Right lung (tissue), 2 donors: ENCODE measurements at regions not wholly inside any gene's neighbourhood (a gene's known extent, or its start where the extent isn't known, plus 50 kb on each side); places are given as distances from the start of the nearest gene placed in this dataset.

ENCODE experiments used
- DNase-seq, 2 donors: peaks; one replicate each; pipeline ENCODE4 v3.0.0-alpha.2; 2013

DNA sequence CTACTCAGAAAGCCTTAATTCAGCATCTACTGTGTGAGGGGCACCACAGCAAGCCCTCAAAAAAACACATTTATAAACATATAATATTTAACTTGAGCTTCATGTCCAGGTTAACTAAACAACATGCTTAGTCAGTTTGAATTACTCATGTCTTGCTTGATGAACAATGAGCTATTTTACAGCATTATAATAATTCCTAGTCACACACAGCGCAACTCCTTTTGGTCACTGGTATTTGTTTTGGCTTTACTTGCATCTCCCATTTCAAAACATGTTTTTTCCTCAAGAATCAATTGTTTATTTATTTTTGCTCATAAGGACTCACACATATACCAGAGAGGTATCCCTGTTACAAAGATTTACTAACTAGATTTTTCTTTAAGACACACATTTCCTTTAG is 616.7 kb upstream of the DAB2 start:
- no peak for DNase-seq

DNA sequence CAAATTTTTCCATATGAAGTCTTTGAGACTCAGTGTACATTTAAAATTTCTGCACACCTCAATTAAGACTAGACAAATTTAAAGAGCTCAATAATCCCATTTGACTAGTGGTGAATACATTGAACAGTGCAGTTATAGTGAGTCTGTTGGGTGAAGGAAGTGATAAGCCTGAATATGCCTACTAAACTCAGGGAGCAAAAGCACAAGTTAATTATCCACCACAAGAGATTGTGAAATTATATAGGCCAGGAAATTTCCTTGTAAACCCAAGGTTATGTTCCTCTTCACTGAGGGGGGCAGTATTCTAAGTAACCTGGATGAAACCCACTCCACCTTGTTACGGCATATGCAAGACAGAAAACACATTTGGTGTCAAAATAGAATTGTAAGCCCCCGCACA is 612.9 kb upstream of the DAB2 start:
- DNase-seq = no peak

DNA sequence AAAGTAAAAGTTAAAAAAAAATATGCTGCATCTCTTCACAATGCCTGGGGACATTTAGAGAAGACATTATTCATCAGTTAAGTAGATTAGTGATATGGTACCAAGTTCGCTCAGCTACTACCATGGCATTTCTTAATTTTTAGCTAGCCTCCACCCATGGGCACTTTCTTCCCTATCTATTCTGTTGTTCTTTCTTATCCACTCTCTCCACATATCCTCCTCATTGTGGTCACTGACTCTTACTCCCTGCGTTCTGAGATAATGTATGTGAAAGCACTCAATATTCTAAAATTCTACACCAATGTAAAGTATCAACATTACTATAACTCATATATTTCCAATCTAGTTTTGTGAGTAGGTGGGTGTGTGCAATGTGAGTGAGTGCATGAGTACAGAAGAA is 609.7 kb upstream of the DAB2 start:
- DNase-seq = no peak

DNA sequence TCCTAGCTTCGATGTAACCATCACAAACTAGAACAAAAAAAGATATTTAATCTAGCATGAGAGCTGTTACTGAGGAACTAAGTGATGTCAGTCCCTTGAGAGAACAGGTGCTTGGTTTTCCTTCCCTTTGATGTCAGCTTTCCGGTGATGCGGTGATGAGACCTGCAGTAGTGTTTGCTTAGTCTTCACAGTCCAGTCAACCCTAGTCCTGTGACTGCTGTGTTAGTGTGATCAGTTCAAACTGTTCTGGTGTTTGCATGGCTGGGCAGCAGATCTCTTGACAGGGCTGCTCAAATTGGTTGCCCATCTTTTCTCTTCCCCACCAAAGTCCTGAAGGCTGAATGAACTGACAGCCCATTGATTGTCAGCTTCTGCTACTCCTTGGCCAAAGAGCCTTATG is 608.6 kb upstream of the DAB2 start:
- no peak for DNase-seq

DNA sequence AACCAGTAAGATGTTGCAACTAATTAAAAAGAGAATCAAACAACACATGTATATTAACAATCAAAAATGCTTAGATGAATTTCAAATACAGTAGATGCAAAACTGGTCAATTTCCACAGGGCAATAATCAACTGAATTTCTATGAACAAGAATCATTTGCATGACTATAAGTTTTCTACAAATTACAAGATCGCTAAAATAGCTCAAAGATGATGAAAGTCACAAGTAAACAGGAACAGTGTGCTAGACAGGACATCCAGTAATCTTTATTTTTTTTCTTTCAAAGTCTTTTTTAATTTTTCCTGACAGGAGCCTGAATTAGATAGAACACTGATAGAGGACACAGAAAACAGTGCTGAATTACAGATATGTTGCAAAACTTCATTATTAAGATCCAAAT is 608.2 kb upstream of the DAB2 start:
- no peak for DNase-seq

DNA sequence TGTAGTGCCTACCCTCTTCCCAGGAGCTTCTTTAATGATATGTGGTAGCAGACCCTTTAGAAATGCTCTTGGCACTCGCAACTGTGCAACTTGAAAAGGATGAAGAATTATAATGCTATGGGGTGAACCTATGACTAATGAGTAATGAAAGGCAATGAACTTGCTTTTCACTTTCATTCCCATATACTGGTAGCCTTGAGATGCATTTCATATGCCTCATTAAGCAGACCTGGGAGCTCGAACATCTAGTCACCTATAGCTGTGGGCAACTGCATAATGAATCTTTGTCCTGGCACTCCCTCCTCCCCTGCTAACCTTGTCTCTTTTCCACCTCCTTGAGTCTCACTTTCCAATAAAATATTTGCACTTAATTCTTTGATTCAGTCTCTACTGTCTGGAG is 605.9 kb upstream of the DAB2 start:
- DNase-seq = no peak

DNA sequence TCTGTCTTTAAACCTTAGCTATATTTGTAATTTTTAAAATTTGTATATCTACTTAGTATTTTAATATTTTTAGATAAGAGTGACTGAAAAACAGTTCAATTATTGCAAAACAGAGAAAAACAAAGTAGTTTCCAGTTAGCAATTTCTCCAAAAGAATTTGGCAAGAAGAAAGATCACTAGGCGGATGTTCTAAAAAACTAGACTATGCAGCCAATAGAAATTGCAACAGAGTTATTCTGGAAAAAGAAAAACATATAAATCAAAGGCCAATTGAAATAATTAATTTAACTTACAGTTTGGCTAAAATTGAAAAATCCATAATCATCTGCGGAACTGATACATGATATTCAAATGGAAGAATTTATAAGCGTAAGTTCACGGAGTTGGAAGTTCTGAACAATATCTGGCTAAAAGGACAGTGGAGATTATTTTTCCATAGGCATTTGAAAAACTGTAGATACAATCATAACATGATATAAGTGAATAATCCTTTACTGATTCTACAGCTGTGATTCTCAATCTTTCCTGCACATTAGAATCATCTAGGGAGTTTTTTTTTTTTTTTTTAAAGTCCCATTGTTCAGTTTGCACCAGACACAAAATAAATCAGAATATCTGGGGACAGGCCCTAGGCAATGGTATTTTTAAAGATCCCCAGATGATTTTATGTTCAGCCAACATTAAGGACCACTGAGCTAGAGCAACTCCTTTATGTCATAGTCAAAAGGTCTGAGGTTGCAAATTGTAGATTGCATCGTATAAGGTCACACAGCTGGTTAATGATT is 605.1 kb upstream of the DAB2 start:
- peak; percentile 29 to 37 for DNase-seq

DNA sequence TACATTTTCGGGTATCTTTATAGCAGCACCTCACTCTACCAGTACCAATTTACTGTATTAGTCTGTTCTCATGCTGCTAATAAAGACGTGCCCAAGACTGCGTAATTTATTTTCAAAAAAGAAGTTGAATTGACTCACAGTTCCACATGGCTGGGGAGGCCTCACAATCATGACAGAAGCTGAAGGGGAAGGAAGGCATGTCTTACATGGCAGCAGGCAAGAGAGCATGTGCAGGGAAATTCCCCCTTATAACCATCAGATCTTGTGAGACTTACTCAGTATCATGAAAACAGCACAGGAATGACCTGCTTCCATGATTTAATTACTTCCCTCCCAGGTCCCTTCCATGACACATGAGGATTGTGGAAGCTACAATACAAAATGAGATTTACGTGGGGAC is 602.6 kb upstream of the DAB2 start:
- DNase-seq = no peak

DNA sequence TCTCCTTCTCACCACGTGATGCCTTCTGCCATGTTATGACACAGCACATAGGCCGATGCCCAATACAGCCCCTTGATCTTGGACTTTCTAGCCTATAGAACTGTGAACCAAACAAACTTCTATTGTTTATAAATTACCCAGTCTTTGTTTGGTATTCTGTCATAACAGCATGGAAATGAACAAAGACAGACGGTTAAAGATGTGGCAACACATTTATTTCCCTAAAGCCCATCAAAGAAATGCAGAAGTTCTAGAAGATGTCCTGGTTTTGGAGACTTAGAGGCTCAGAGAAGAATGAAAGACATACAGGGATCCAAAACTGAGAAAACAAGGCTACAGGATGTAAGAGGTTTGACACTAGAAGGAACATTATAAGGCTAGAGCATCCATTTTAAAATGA is 600.8 kb upstream of the DAB2 start:
- no peak for DNase-seq

DNA sequence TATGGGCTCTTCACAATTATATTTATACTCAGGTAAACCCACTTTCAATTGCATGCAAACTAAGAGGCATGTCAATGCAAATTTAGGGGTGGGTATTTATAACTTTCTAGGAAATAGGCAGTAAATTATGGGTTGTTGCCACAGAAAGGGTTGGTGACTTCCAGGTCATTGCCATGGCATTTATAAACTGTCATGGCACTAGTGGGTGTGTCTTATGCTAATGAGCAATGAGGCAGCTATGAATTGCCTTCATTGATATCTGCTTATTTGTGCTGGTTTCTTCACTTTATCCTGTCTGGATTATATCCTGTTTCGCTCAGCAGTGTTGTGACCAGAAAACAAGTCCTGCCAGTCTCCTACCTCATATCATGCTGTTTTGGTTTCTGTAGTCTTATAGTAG is 597.3 kb upstream of the DAB2 start:
- DNase-seq = no peak

DNA sequence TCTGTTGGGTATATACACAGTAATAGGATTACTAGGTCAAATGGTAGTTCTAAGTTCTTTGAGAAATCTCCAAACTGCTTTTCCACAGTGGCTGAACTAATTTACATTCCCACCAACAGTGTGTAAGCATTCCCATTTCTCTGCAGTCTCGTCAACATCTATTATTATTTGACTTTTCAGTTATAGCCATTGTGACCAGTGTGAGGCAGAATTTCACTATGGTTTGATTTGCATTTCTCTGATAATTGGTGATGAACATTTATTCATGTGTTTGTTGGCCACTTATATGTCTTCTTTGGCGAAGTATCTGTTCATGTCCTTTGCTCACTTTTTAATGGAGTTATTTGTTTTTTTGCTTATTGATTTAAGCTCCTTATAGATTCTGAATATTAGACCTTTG is 596.2 kb upstream of the DAB2 start:
- no peak for DNase-seq

DNA sequence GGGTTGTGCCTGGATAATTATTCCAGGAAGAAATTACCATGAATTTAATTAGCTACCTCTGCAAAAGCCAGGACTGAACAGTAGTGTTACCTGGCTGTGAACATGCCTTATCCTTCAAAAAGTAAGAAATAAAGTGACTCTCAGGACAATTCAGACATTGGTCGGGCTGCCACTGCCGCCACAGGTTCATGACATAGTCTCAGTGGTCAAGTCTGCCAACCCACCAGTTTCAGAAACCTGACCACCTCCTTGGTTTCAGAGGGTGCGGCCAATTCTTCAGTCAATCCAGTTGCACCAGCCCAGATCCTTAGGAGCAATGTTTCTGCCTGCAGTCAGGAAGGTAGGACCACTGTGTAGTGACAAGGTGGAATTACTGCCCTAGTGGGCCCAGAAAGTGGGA is 593.1 kb upstream of the DAB2 start:
- no peak for DNase-seq

DNA sequence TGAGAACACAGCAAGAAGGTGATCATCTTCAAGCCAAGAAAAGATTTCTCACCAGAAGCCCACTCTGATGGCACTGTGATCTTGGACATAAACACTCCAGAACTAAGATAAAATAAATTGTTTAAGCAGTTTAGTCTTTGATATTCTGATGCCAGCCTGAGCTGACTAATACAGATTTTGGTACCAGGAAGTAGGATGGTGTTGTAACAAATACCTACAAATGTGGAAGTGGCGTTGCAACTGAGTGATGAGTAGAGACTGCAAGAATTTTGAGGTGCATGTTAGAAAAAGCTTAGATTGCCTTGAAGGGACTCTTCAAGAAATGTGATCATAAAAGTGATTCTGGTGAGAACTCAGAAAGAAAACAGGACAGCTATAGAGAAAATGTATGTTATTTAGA is 592.4 kb upstream of the DAB2 start:
- DNase-seq = no peak

DNA sequence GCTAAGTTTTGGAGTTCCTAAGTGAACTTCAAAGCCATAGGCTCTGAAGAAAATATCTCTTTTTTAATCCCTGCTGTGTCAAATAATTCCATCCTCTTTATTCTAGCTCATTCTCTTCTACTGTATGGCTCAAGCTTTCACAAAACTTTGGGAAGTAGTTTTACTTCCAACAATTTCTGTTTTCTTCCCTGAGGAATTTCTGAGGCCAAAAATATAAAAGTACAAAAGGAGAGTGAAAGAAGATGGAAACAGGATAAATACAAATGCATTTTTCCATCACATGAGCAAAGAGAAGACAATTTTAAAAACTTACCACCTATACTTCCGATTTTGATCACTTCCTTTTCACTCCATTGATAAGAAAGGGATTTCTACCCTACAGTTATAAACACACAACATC is 585.7 kb upstream of the DAB2 start:
- DNase-seq = no peak

DNA sequence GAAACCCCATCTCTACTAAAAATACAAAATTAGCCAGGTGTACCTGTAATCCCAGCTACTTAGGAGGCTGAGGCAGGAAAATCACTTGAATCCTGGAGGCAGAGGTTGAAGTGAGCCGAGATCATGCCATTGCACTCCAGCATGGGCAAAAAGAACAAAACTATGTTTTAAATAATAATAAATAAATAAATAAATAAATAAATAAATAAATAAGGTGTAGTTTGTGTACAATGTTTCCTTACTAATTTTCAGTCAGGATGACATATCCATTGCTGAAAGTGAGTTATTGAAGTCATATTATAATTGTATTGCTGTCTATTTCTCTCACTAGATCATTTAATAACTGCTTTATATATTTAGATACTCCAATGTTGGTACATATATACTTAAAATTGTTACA is 581.5 kb upstream of the DAB2 start:
- no peak for DNase-seq

DNA sequence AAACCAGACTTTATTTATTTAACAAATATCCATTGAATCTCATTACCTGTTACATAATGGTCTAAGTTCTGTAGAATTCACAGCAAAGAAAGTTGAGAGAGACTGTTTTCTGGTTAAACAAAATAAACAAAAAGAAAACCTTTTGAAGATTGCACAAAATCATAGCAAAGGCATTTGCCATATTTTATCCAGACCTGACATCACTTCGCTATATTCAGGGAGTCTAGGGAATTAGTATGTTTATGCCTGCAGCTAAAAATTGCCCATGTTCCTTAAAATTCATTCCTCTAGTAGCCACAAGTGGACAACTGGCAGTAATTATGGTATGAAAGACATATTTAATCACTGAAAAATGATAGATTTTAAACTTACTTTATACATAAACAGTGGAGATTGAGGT is 577.0 kb upstream of the DAB2 start:
- no peak for DNase-seq

DNA sequence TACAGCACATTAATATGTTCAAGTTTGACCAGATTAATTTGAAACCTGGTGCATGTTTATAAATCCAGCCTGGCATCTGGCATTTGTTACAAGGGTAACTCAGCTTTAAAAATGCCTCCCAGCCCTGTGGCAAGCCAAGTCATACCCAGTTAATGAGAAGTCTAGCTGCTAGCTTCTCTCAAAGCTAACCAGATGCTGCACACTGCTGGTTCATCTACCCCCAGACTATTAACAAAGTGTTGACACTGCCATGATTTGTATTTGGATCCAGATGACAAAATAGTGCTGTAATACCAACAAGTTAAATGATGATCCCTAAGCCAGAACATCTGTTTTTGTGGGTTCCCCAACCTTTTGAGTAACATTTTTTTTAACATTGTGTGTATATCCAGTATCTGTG is 573.7 kb upstream of the DAB2 start:
- no peak for DNase-seq

DNA sequence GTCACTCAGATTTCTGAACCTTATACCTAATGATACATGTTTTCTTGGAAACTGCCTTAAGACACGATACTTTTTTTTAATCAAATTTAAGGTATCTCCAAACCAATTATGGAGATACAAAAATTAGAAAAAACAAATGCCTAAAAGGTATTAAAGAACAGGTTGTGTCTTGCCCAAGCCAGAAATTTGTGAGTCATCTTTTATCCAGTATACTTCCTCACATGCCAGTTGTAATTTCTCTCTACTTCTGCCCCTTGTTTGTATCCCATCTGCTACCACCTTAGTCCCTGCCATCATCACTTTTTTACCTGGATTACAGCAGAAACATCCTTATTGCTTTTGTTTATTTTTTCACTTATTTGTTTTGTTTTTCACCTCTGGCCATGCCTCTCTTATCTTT is 571.2 kb upstream of the DAB2 start:
- DNase-seq = no peak

DNA sequence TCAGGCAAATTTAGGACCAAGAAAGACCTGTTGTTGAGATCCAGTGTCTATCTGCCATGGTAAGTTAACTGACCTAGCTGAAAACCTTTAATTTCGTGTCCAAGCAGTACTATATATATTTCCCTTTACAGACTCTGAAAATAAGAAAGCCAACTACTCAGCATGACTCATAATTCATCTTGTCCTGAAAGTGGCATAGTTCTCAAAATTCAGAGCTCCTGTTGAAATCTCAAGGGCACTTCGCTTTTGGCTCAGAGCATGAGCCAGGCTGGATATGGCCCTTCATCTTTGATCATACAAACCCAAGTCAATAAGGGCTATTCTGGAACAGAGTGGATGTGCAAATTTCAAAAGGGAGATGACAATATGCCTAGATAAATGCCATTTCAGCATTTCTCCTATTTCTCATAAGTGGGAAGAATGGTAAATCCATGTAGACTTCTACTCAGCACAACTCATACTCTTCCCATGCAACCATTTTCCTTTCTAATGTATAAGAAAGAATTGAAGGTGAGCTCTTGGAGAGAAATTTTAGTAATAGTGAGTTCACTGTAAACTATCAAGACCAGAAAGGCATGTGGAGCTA is 567.9 kb upstream of the DAB2 start:
- DNase-seq = no peak

DNA sequence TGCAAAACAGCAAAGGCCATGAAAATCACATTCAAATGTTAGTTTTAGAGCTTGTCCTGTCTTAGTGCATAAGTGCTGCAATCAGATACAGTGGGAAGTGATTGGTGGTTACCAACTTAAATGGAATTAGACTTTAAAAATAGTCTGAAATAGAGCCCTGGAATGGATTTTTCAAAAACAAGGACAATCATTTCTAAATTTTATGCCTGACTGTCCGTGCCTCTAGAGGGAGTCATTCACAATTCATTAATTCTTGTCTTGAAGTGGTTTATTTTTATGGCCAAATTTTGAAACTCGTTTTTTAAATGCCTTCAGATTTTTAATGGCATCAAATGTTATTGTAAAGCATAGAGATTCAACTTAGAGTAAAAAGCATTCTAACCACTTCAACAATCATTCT is 561.8 kb upstream of the DAB2 start:
- no peak for DNase-seq

DNA sequence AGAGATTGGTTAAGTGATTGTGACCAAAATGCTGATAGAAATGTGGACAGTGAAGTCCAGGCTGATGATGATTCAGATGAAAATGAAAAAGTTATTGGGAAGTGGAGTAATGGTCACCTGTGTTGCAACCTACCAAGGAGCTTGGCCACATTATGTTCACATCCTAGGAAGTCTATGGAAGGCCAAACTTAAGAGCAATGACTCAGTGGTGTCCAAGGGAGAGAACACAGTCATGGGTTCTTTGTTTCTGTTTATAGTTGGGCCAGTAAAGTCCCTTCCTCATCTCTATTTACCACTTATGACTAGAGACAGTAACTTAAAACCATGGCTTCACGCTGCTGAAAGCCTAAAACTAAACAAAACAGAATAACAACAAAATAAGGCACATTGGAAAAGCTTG is 555.3 kb upstream of the DAB2 start:
- DNase-seq = no peak

DNA sequence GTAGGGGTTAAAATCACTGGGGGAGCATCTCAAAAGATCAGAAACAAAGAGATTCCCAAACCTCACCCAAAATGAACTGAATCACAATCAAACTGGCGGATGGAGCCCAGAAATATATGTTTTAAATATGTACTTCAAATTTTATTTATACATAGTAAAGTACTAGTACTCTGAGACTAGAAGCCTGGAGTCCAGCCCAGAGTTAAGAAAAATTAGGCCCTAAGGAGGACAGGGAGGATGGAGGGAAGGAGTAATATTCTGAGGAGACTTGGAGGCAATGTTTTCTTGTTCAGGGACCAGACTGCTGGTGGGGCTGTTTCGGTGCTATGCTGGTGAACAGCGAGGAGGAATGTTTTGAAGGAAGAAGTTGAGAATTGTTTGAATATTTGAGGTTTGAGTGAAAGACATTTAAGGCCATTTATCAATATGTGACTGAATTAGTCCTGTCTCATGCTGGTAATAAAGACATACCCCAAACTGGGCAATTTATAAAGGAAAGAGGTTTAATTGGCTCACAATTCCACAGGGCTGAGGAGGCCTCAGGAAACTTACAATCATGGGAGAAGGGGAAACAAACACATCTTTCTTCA is 552.4 kb upstream of the DAB2 start:
- no peak for DNase-seq

DNA sequence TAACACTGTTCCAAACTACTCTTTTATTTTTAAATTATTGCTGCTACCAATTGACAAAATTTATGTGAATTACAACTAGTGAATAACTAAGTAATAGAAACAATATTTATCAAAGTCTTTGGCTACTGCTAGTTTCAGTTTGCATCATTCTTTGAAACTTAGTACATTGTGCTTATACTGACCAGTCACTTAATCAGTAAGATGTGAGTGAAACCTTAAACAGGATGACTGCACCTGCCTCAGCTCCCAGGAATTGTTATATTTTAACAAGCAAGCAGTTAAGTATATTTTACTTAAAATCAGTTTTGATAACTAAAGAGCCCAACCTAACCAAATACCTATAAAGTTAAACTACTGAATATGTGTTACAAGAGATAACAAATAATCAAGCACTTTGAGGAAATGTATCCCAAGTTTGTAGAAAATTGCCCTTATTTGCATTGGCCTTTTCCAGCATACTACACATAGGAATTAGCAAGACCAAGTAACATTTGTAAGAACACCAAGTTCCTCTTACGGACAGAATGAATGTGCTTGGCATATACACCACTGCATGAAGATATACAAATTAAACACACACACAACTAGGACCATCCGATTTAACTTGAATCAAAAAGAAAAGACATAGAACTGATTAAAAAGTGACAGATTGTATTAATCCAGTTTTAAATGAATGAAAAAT is 545.5 kb upstream of the DAB2 start:
- DNase-seq = no peak
